NCI-H748 treated with DMSO at 0.1 percent for 48 hours (cell line): ENCODE measurements at regions not wholly inside any gene's neighbourhood (a gene's known extent, or its start where the extent isn't known, plus 50 kb on each side); places are given as distances from the start of the nearest gene placed in this dataset.

Experiments
- DNase-seq: peaks from one replicate; lab custom pipeline; 2025; lab: John Stamatoyannopoulos, UW

DNA sequence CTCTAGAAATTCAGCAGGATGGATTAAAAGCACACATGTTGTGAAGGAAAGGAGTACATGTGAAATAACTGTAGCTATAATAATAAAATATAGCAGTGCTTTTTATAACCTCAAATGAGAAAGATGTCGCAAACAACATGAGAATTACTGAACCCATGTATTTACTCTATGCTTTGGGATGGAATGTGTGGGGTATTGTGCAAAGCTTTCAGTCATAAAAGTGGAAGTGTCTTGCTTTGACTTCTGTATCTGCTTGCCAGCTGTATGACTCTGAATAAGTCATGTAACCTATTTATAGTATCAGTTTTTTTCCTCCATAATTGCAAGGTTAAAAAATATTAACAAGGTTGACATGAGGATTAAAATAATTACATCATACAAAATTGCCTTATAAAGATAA is 519.3 kb upstream of the CADM2 start:
- no peak for DNase-seq

DNA sequence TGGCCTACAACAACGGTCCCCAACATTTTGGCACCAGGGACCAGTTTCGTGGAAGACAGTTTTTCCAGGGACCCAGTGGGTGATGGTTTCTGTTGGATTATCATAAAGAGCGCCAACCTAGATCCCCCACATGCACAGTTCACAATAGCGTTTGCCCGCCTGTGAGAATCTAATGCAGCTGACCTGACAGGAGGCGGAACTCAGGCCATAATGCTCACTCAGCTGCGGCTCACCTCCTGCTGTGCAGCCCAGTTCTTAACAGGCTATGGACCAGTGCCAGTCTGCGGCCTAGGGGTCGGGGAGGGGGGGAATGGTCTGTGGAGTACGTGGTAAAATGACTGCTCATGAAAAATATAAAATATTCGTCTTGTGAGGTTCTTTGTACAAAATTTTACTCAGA is 518.5 kb upstream of the CADM2 start:
- DNase-seq, result no peak

DNA sequence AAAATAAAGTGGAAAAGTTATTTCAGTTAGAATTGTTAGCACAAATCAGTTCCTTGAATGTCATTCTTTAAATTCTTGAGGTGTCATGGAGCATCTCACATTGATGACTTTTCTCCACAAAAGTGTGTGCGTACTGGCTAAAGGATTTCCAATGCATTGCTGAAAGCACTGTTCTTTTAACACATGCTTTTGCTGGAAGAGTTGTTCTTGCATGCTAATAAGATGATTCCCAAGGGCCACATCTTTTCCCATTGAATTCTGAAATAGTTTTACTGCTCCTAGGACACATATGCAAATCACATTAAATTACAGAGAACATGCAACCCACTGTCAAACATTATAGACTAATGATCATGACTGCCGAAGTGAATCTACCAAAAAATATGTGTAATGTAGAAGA is 516.3 kb upstream of the CADM2 start:
- no peak for DNase-seq

DNA sequence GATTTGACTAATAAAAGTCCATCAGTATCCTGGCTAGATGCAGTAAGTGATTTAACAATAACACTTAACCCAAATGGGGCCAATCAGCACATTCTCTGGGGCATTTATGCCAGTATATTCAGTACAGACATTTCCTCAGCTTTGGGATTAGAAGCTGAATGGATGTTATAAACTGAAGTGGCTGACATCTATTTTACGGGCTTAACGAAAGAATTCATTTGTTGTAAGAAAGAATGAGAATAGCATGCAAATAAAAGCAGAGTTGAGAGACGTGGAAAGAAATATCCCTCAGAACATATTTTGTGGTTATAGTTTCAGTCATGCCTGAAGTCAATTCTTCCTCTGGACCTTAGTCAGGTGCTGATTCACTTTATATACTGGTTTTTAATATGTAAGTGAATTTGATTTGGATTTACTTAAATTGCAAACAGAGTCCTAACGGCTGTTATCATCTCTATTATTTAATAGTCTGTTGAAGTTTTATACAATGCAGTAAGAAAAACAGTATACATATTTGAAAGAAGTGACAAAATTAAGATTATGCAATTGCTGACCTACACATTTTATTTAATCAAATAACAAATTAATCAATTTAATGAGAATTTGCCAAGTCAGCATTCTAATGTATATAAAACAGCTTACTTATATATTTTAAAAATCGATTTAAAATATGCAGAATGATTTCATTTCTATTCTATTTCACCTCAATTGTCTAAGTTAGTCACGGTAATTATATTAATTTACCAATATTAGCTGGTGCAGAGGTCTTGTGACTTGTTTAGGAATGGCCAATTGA is 513.9 kb upstream of the CADM2 start:
- DNase-seq, result no peak

DNA sequence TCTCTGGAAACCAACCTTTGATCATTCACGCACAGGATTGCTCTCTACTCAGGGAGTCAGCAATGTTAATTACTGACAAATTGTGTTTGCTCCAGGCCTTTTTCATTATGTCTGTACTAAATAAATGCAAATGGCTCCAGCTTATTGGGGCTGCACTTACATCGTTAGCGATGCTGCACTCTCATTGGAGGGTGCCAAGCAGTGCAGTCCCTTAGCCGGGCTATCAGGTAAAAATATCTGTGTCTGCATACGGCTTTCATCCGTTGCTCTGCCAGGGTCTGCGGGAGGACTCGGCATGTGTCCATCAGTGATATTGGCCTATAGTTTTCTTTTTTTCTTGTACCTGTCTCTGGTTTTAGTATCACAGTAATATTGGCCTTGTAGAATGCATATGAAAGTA is 471.5 kb upstream of the CADM2 start:
- no peak for DNase-seq

DNA sequence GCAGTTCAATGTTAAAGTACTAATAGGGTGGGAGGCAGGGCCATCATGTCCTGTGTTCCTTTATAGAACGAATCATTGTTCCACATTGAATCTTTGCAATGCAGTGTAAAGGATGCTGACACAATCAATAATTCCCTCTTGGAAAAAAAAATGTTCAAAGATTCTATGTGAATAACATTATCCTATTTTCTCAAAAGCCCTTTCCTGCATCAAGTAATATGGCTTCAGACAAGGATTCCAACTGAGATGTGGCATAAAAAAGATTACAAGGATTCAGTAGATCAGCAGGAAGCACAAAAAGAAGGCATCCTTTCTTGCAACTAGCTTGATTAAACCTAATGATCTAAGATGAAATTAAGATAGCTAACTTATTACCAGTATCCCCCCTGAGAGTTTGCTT is 454.0 kb upstream of the CADM2 start:
- DNase-seq, result no peak

DNA sequence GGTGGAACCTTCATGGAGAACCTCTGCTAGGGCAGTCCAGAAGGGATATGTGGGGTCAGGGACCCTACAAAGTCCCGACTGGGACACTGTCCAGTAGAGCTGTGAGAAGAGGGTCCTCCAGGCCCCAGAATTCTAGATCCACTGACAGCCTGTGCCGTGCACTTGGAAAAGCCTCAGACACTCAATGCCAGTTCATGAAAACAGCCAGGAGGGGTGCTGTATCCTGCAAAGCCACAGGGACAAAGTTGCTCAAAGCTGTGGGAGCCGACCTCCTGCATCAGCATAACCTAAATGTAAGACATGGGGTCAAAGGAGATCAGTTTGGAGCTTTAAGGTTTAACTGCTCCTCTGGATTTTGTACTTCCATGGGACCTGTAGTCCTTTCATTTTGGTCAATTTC is 448.8 kb upstream of the CADM2 start:
- no peak for DNase-seq

DNA sequence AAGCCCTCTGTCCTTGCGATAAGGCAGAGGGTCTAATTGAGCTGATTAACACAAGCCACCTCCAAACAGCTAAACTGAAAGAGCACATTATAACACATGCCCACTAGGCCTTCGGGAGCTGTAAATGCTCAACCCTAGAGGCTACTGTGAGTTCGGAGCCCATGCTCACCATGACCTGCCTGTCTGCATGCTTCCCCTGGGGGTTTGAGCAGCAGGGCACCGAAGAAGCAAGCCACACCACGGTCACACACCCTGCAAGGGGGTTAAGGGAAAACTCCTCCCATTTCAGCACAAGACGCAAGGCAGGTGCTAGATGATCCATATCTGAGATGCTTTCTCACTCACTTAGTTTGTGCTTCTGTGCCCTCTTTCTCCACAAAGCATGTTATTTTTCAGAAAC is 435.9 kb upstream of the CADM2 start:
- no peak for DNase-seq

DNA sequence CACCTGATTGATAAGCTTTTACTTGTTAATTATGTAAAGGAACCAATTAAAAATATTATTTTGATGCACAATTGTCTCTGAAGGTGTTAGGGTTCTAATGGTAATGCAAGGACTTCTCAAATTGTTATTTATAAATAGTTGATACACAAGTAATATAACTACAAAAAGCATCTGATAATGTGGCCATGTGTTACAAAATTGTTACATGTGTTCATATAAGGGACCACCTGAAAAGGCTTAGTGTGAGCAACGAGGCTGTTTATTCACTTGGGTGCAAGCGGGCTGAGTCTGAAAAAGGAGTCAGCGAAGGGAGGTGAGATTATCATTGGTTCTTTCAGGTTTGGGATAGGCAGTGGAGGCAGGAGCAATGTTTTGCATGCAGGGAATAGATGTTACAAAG is 421.9 kb upstream of the CADM2 start:
- DNase-seq, result no peak

DNA sequence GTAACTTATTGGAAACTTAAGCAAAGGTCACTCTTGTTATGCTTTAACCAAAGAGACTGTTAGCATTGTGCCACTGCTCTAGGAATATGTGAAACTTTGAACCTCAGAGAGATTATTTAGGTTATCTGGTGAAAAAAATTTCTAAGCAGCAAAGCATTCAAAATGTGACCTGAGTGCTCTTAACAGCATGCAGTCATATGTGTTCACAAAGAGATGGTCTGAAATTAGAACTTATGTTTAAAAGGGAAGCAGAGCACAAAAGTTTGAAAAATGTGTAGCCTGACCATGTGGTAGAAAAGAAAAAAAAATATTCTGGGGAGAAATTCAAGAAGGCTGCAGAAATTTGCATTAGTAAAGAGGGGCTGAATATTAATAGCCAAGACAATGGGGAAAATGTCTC is 420.2 kb upstream of the CADM2 start:
- no peak for DNase-seq

DNA sequence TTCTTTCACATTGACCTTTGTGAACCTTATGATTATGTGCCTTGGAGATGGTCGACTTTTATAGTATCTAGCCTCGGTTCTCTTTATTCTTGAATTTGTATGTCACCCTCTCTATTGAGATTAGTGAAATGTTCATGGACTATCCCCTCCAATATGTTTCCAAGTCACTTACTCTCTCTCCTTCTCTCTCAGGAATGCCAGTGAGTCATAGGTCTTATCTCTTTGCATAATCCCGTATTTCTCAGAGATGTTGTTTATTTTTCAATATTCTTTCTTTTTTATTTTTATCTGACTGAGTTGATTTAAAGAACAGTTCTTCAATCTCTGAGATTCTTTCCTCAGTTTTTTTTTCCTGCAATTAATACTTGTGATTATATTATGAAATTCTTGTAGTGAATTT is 411.6 kb upstream of the CADM2 start:
- no peak for DNase-seq

DNA sequence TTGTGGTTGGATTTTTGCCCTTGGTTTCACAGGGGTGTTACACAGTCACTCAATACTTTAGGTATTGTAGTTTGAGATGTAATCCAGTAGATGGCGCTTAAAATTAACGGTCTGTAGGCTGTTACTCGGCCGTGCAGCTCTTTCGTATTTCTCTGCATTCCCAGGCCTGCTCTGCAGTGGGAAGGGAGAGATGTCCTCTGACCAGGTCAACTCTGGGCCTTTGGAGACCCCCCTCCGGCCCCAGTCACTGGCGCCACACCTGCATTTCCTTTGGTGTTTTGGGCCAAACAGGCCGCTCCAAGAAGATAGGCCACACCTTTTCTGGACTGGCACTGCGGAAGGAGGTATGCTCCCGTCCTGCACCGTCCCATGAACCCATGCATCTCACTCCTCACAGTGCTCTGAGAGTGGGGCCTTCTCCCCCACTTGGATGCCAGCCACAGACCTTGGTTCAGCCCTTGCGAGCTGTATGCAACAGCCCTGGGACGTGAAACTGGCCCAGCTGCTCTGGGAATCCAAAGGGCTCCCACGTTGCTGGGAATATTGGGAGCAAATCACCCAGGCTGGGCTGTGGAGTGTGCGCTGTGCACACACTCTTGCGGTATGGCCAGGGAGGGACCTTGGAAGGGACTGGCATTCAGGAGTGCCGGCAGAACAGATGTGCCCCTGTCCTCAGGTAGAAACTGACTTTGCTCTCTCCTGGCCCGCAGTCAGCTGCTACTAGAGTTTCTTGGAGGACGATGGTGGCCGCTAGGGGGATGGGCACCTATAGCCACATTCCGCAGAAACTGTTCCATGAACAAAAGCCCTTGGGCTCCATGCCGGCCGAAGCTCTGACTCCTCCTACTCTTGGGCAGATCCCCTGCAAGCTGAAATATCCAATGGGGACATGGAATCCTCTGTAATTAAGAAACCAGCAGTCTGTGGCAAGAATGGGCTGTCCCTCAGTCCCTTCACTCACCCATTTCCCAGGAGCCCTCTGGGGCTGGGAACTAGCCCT is 410.5 kb upstream of the CADM2 start:
- DNase-seq, result peak; percentile 55

DNA sequence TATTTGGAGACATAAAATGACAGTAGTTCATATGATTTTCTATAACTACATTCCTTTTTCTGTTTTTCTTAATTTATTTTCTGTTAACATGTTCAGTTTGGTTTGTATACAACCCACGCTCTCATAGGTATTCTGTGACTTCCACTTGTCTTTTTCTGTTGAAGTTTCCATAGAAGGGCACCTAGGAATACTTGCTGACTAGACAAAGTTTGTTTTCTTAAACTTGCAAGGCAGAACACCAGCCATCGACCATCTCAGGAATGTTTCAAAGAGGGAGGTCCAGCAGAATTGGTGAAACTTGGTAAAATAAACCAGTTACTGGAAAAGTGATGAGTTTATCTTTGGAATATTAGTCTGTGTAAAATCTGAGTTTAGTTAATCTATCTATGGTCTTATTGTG is 403.2 kb upstream of the CADM2 start:
- no peak for DNase-seq

DNA sequence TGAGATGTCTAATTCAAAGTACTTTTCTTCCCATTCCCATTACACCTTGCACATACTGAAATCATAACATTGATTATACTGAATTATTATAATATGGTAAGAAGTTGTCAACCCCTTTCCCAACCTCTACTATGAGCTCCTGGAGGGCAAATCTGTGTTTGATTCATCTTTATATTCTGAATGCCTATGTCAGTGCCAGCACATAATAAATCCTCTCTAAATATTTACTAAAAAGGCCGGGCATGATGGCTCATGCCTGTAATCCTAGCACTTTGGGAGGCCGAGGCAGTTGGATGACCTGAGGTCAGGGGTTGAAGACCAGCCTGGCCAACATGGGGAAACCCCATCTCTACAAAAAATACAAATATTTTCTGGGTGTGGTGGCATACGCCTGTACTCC is 392.5 kb upstream of the CADM2 start:
- no peak for DNase-seq

DNA sequence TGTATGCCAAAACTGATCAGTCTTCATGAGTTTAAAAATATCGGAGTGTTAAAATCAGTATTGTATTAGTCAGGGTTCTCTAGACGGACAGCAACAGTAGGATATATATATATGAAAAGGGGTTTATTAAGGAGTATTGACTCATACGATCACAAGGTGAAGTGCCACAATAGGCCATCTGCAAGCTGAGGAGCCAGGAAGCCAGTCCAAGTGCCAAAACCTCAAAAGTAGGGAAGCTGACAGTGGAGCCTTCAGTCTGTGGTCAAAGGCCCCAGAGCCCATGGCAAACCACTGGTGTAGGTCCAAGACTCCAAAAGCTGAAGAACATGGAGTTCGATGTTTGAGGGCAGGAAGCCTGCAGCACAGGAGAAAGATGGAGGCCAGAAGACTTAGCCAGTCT is 391.0 kb upstream of the CADM2 start:
- no peak for DNase-seq

DNA sequence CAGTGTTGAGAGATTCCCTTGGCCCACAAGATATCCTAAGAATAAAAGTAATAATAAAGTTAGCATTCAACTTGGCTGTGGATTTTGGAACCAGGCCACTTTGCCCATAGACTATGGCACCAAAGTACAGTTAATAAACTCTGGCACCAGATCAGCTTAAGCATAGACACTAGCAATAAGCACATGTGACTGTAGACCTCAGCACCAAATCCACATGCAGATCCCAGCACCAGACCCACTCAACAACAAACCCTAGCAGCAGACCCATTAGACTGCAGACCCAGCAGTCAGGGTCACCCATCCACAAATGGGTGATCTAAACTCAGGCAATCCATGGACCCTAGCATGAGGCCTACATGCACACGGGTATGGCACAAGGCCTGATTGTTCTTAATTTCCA is 384.8 kb upstream of the CADM2 start:
- no peak for DNase-seq

DNA sequence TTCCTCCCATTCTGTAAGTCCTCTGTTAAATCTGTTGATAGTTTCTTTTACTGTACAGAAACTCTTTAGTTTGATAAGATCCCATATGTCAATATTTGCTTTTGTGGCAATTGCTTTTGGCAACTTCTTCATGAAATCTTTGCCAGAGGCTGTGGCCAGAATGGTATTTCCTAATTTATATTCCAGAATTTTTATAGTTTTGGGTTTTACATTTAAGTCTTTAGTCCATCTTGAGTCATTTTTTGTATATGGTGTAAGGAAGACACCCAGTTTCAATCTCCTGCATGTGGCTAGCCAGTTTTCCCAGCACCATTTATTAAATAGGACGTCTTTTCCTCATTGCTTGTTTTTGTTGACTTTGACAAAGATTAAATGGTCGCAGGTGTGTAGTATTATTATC is 372.4 kb upstream of the CADM2 start:
- DNase-seq, result no peak

DNA sequence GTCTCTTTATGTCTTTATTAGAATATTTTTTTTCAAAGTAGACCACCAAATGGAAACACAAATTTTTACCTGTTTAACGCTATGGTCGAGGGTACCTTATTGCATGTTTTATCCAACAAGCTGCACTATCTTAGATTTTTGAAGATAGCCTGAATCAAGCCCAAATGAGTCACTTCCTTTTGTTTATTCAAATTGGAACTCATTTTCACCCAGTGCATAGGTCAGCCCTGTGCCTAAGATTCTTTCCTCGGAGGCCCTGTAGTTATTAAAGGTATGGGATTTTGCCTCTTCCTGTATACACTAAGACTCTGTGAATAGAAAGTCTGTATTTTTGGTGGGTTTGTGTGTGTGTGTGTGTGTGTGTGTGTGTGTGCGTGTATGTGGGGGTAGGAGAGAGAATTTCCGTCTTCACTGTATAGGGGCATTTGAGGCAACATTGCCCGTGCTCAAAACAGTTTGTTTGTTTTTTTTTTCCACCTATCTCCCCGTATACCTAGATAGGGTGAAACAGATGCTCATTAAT is 358.0 kb upstream of the CADM2 start:
- no peak for DNase-seq

DNA sequence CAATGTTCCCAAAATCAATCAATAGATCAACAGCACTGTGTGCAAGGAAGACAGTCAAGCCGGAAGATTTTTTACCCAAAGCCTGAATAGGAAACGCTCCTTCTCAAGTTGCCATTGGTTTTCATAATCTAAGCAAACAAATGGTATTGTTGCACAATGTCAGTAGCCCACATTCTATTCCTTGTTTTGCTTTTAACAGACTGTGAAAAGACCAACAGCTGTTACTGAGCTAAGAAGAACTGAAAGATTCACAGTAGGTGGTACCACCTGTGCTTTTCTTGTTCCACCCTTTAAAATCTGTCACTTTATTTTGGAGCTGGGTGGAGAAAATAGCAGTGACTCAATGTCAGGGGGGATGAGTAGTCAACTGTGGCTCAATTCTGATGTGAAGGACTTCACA is 357.5 kb upstream of the CADM2 start:
- DNase-seq, result peak; percentile 65

DNA sequence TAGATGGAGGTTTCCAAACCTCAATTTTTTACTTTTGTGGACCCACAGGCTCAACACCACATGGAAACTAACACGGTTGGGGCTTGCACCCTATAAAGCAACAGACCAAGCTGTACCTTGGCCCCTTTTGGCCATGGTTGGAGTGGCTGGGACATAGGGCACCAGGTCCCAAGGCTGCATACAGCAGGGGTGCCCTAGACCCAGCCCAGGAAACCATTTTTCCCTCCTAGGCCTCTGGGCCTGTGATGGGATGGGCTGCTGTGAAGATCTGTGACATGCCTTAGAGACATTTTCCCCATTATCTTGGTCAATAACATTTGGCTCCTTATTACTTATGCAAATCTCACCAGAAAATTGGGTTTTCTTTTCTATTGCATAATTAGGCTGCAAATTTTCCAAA is 337.0 kb upstream of the CADM2 start:
- DNase-seq, result no peak

DNA sequence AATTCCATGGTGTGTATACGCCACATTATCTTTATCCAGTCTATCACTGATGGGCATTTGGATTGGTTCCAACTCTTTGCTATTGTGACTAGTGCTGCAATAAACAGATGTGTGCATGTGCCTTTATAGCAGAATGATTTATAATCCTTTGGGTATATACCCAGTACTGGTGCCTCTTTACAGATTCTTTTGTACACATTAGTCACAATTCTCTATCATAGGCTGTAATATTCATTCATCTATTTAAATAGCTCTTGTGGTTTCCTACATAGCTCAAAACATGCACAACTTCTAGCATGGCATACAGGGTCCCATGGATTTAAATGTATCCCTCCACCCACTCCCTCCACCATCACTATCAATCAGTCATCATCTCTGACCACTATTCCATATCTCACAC is 324.1 kb upstream of the CADM2 start:
- DNase-seq, result no peak

DNA sequence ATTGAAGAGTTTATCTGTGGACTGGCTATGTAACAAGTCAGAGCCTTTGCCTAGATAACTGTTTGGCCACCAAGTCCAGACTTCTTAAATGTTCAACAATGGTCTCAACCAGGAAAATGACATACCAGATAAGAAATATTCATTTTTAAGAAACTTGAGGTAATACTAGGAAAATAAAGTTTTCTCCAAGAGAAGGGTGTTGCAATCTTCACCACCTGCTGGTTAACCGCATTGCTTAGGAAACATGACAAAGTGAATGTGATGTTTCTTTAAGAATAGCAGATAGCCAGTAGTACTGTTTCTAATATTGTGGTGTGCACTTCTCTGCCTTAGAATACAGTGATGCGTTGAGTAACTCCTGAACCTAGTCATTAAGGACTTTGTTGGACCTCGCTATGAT is 321.5 kb upstream of the CADM2 start:
- DNase-seq, result no peak

DNA sequence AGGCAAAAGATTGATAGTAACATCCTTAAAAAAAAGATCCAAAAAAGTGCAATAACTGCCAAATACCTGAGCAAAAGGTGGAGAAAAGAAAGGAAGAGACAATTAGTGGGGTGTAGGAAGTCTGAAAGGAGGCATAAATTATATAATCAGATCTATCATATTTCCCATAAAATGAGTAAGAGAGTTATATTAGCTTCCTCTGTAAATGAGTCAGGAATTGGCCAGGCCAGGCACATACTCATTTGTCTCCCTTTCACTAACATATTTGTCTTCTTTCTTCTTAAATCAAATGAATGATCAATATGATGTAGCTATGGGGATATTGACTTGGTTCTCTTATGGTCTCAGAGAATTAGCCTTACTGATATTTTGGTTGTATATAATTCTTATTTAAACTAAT is 292.3 kb upstream of the CADM2 start:
- no peak for DNase-seq
